Fibroblast of pulmonary artery (primary cell): ENCODE measurements at regions not wholly inside any gene's neighbourhood (a gene's known extent, or its start where the extent isn't known, plus 50 kb on each side); places are given as distances from the start of the nearest gene placed in this dataset.
A peak's percentile ranks its signal among the peaks of the same experiment; 100 is the strongest.

Experiments
- DNase-seq: peaks from one replicate; pipeline ENCODE4 v3.0.0-alpha.2; 2010; ENCODE audit warnings: low read depth
- H3K4me3 ChIP-seq: replicated peaks from 2 replicates; pipeline ENCODE4 v1.5.1; 2011; ENCODE audit warnings: low read depth, mild to moderate bottlenecking, control low read depth, low read length, moderate library complexity
- CTCF ChIP-seq: IDR thresholded peaks from 2 replicates; pipeline ENCODE4 v1.5.1; 2011; ENCODE audit warnings: mild to moderate bottlenecking, control low read depth, low read length, inconsistent platforms; ENCODE audit errors: missing control alignments

- no peak overlapping the region for H3K4me3 ChIP-seq
- no peak for TF ChIP-seq CTCF
- DNase-seq: no peak
These were observed 77.7 kb upstream of the PSMD7 start for GRCh38 chr16:74218871-74219270.

GRCh38 chr16:74216319-74216718, 80.3 kb upstream of the PSMD7 start:
- TF ChIP-seq CTCF: no peak
- no peak overlapping the region for H3K4me3 ChIP-seq
- DNase-seq: peak; percentile 9

- H3K4me3 ChIP-seq: no peak overlapping the region
- no peak for TF ChIP-seq CTCF
- no peak for DNase-seq
These were observed 81.4 kb upstream of the PSMD7 start for GRCh38 chr16:74215249-74215648.

GRCh38 chr16:74213372-74213771, 83.2 kb upstream of the PSMD7 start:
- no peak overlapping the region for H3K4me3 ChIP-seq
- DNase-seq: no peak
- TF ChIP-seq CTCF: no peak

- TF ChIP-seq CTCF: no peak
- DNase-seq: no peak
- H3K4me3 ChIP-seq: no peak overlapping the region
These were observed 86.4 kb upstream of the PSMD7 start for GRCh38 chr16:74210245-74210644.

- no peak for TF ChIP-seq CTCF
- DNase-seq: no peak
- H3K4me3 ChIP-seq: no peak overlapping the region
These were observed 94.6 kb upstream of the PSMD7 start for GRCh38 chr16:74202009-74202408.

GRCh38 chr16:74201576-74201975, 95.0 kb upstream of the PSMD7 start:
- no peak for DNase-seq
- TF ChIP-seq CTCF: no peak
- no peak overlapping the region for H3K4me3 ChIP-seq
